Nephron progenitor cell (in vitro differentiated cells): ENCODE measurements at regions not wholly inside any gene's neighbourhood (a gene's known extent, or its start where the extent isn't known, plus 50 kb on each side); places are given as distances from the start of the nearest gene placed in this dataset.

Experiments
- DNase-seq: peaks from one replicate; pipeline ENCODE4 v3.0.0; 2021
- H3K27ac Mint-ChIP-seq: 2 replicates; pipeline ENCODE4 v1.8.0; 2021; ENCODE audit warnings: mild to moderate bottlenecking, moderate library complexity, mixed read lengths
- H3K27me3 Mint-ChIP-seq: 2 replicates; pipeline ENCODE4 v1.8.0; 2021; ENCODE audit warnings: mild to moderate bottlenecking, low read depth, mixed read lengths; ENCODE audit not compliant: poor library complexity
- H3K36me3 Mint-ChIP-seq: 2 replicates; pipeline ENCODE4 v1.8.0; 2021; ENCODE audit warnings: low read depth, mixed read lengths
- H3K4me1 Mint-ChIP-seq: 2 replicates; pipeline ENCODE4 v1.8.0; 2021; ENCODE audit warnings: mixed read lengths
- H3K4me3 Mint-ChIP-seq: 2 replicates; pipeline ENCODE4 v1.8.0; 2021; ENCODE audit warnings: mild to moderate bottlenecking, moderate library complexity, mixed read lengths
- H3K9me3 Mint-ChIP-seq: 2 replicates; pipeline ENCODE4 v1.8.0; 2021; ENCODE audit warnings: mild to moderate bottlenecking, moderate library complexity, mixed read lengths
- TF ChIP-seq, protein P1 (sequence below): fragments of 200-600 bp; sonication (generic); IDR thresholded peaks from 2 replicates; pipeline ENCODE4 v1.5.0; 2021; ENCODE audit warnings: antibody characterized with exemption

DNA sequence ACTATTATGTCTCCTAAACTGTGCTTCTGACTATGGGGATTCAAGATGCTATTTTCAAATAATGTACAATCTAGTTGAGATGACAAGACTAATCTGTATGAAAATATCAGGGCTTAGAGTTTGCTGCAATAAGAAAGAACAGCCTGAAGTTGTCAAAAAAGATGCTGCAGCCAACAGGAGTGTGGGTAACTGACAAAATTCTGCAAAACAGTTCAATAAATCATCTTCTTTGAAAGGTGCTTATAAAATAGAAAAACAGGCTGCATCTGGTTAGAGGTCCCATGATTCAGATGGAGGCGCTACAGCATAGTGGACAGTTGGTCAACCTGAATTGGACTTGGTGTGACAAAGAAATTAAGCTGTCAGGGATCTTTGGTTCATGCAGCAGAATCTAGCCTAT is 511.0 kb downstream of the XPNPEP1 start:
- Mint-ChIP-seq H3K9me3 (peaks cover 3% of the 10 kb centered on the region), H3K4me1 (peaks cover 6% of the 10 kb centered on the region), H3K27ac (no peak overlapping the region), H3K4me3 (no peak overlapping the region), H3K27me3 (no peaks in the 10 kb centered on the region), H3K36me3 (no peaks in the 10 kb centered on the region)
- DNase-seq = no peak
- TF ChIP-seq, protein P1, sequence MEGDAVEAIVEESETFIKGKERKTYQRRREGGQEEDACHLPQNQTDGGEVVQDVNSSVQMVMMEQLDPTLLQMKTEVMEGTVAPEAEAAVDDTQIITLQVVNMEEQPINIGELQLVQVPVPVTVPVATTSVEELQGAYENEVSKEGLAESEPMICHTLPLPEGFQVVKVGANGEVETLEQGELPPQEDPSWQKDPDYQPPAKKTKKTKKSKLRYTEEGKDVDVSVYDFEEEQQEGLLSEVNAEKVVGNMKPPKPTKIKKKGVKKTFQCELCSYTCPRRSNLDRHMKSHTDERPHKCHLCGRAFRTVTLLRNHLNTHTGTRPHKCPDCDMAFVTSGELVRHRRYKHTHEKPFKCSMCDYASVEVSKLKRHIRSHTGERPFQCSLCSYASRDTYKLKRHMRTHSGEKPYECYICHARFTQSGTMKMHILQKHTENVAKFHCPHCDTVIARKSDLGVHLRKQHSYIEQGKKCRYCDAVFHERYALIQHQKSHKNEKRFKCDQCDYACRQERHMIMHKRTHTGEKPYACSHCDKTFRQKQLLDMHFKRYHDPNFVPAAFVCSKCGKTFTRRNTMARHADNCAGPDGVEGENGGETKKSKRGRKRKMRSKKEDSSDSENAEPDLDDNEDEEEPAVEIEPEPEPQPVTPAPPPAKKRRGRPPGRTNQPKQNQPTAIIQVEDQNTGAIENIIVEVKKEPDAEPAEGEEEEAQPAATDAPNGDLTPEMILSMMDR = no peak

DNA sequence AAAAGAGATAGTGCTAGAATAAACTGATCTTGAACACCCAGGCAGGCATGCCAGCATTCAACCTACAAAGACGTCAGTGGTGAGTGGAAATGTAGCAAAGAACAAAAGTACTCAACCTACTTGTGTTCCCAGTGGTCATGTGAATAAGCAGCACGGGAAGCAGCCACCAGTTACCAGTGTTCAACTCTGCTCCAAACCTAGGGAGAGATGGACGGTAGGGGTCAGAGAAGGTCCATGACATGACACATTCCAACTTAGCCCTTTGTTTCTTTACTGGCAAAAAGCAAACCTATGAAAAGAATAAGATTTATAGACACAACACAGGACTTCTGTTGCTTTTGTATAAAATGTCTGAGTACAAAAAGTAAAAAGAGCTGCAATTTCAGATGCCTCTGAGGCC is 511.4 kb downstream of the XPNPEP1 start:
- Mint-ChIP-seq H3K4me3 (no peak overlapping the region), H3K27me3 (no peaks in the 10 kb centered on the region), H3K36me3 (no peaks in the 10 kb centered on the region), H3K9me3 (peaks cover 3% of the 10 kb centered on the region), H3K27ac (no peak overlapping the region), H3K4me1 (peaks cover 6% of the 10 kb centered on the region)
- DNase-seq = peak; percentile 7
- TF ChIP-seq, protein P1 = no peak

DNA sequence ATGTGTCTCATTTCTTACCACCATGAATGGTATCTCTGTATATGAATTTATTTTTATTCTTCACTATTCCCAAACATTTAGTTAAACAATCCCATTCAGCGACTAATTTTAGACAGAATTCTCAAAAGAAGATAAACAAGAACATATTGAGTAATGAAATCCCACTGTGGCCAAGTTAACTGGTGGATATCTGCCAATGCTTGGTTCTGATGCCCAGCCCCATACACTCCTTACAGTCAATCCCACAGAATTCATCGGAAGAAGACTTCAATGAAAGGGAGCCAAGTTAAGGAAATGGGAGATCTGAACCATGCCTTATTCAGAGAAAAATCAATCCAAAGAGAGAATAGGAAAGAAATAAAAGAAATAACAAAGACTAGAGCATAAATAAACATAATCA is 518.0 kb downstream of the XPNPEP1 start:
- H3K36me3 Mint-ChIP-seq = no peaks in the 10 kb centered on the region
- no peaks in the 10 kb centered on the region for H3K9me3 Mint-ChIP-seq
- H3K4me3 Mint-ChIP-seq = no peak overlapping the region
- H3K27me3 Mint-ChIP-seq = peaks cover 9% of the 10 kb centered on the region
- TF ChIP-seq, protein P1 = no peak
- H3K27ac Mint-ChIP-seq = no peak overlapping the region
- DNase-seq = no peak
- H3K4me1 Mint-ChIP-seq = no peaks in the 10 kb centered on the region

DNA sequence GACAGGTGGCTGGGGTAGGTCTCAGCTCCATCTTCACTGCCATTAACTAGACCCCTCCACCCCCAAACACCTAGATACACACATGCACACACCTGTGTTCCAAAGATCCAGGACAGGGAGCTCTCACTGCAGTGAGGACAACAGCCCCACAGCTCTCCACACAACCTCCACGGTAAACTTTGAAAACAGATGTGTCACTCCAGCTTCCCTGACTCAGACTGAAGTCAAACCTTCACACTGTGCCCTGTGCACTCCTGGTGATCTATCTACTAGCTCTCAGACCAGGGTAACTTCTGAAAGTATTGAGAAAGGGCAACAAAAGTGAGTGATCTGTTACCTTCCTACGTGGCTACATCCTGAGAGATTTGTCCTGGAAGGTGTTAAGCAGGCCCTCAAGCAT is 519.8 kb downstream of the XPNPEP1 start:
- no peaks in the 10 kb centered on the region for H3K36me3 Mint-ChIP-seq
- no peak overlapping the region for H3K27ac Mint-ChIP-seq

DNA sequence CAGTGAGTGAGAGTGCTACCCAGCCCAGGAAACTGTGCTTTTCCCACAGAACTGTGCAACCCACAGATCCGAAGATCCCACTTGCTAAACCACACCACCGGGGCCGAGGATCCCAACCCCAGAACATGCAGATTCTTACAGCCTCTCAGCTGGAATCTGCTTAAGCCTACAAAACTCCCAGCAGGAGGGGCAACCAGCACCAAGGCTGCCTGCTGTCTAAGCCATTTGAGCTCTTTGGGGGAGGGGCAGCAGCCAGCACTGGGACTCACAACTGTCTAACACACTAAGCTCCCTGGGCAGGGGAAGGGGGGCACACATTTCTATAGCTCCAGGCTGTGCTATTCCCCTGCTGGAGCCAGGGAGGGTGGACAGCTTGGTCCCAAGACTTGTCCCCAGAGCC is 529.9 kb downstream of the XPNPEP1 start:
- TF ChIP-seq, protein P1 = no peak
- Mint-ChIP-seq H3K9me3 (peaks cover 10% of the 10 kb centered on the region), H3K27me3 (peaks cover 4% of the 10 kb centered on the region), H3K4me3 (no peak overlapping the region), H3K27ac (no peak overlapping the region), H3K4me1 (peaks cover 6% of the 10 kb centered on the region), H3K36me3 (no peaks in the 10 kb centered on the region)
- peak; percentile 9 for DNase-seq

More for the DNA sequence above, 519.8 kb downstream of the XPNPEP1 start:
- TF ChIP-seq, protein P1 = no peak
- Mint-ChIP-seq H3K4me1 (no peaks in the 10 kb centered on the region), H3K27me3 (peaks cover 17% of the 10 kb centered on the region), H3K4me3 (no peak overlapping the region), H3K9me3 (no peaks in the 10 kb centered on the region)
- DNase-seq = no peak

DNA sequence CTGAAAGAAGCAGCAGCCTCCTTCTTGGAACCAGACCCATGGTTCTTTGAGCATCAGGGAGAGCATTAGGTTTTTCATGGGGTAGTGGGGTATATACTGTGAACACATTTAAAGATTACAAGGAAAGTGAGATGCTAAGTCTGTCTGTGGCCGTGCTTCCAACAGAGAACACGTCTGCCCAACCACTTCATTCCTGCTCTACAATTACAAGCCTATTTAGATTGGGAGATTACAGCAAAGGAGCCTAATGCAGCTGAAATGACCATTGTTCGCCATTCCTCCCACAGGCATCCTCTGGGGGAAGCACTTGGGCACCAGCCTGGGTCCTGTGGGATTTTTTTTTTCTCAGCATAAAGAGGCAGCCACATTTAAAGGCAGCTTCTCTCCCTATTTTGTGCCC is 536.4 kb downstream of the XPNPEP1 start:
- H3K9me3 Mint-ChIP-seq = no peaks in the 10 kb centered on the region
- H3K4me3 Mint-ChIP-seq = no peak overlapping the region
- TF ChIP-seq, protein P1 = no peak
- H3K27me3 Mint-ChIP-seq = peaks cover 4% of the 10 kb centered on the region
- peak overlapping the region; percentile 21 for H3K27ac Mint-ChIP-seq
- H3K36me3 Mint-ChIP-seq = no peaks in the 10 kb centered on the region
- no peak for DNase-seq
- peaks cover 4% of the 10 kb centered on the region for H3K4me1 Mint-ChIP-seq
